HK-2 (cell line): ENCODE measurements at regions not wholly inside any gene's neighbourhood (a gene's known extent, or its start where the extent isn't known, plus 50 kb on each side); places are given as distances from the start of the nearest gene placed in this dataset.
"Not testable (repeated sequence)": the region's sequence is repeated elsewhere in the genome, so short reads cannot be mapped to it uniquely, and the experiment has no call there.

Experiments
- DNase-seq: peaks from one replicate; pipeline ENCODE4 v3.0.0-alpha.2; 2018; ENCODE audit not compliant: unreplicated experiment

DNA sequence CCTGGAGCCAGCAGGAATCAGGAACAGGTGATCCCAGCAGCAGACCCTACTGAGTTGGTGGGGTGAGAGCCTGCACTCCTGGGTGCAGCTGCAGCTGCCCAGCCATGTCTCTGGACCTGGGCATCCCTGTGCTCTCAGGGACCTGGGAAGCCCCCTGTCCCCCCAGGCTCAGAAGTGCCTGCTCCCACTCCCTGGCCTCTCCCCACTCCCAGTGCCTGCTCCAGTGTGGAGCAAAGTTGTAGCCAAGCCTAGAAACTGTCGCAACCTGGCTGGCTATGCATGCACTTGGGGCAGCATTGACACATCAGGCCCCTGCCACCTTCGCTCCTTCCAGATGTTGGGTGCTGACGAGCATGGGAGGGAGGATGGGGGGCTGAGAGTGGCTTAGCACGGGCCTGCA is 1124.7 kb upstream of the ACVR2A start:
- DNase-seq, result no peak

DNA sequence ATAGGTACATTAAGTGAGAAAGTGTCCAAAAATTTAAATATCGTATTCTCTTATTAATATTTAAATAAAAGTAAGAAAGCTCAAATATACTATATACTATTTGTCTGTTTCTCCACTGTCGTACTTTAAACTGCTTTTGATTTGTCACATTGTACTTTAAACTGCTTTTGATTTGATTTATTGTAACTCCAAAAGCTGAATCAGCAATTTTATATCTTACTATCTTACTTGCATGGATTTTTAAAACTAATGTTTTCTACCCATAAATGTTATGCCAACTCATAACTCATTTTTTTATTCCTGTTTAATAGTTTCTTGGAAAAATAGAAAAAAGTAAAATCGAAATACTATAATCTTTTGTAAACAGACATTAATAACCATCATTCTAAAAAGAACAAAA is 1128.2 kb upstream of the ACVR2A start:
- no peak for DNase-seq

DNA sequence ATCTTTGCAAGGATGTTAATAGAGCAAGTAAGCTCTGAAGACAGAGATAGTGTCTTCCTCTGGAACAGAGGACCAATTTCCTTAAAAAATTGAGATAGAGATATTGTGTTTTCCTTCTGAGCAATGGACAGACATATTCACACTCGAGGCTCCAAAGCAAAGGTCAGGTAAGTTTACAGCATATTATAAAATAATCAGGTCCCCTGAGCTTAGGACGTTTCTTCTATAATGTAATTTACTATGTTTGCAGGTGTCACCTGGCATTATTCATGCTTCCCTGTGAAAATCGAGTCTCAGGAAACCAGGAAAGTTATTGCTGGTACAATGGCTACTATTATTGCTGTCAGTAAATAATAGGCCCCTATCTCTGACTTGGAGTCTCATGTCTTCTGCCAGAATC is 1135.8 kb upstream of the ACVR2A start:
- DNase-seq, result no peak

DNA sequence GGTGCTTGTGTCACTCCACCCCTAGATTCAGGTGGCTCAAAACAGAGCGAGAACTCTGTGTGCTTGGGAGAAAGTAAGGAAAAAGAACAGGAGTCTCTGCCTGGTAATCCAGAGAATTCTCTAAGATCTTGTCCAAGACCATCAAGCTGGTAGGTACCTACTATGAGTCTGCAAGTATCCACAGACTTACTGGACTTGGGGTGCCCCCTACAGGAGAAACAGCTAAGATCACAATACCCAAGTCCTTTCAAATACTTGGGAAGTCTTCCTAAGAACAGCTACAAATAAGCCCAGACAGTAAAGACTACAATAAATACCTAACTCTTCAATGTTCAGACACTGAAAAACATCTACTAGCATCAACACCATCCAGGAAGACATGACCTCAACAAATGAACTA is 1143.6 kb upstream of the ACVR2A start:
- no peak for DNase-seq

DNA sequence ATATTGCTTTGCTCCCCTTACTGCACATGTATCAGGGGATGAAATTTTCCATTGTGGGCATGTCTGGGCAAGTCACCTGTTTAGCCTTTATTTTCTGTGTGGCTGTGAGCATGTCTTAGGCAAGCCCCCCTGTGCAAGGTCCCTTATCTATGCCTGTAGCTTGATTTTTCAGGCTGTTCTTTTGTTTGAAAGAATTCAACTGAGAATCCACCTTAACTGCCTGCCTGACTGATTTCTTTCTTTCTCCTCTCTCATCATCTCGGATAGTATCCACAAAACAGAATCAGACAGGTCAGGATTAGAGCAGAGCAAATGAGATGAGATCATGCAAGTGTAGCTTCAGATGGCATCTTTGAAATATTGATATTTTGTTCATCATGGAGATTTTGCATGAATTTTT is 1147.5 kb upstream of the ACVR2A start:
- DNase-seq, result no peak

DNA sequence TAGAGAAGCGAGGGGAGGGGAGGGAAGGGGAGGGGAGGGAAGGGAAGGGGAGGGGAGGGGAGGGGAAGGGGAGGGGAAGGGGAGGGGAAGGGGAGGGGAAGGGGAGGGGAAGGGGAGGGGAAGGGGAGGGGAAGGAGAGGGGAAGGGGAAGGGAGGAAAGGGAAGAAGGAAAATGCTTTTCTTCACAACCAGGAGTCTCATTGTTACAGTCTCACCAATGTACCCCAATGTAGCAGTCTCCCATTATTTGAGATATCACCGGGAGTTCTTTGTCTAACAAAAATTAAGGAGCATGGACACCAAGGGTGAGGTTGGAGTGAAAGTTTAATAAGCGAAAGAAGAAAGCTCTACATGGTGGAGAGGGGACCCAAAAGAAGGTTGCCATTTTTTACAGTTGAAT is 1148.0 kb upstream of the ACVR2A start:
- not testable (repeated sequence) for DNase-seq

DNA sequence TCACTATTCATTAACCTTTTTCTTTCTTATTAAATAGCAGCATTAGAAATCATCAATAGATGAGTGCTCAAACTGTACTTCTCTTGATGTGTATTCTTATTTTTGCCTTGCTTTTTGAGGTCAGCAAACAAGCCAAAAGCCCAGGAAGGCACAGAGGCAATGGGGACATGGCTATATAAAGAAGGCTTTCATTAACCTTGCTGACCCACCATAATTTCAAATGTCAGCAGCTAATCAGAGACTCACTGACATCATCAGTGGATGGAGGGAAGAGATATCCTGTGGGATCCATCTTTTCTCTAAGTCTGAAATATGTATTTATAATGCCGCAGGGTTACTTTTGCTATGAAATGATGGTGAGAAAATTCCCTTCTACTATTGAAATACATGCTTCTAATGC is 1162.8 kb upstream of the ACVR2A start:
- DNase-seq, result no peak

DNA sequence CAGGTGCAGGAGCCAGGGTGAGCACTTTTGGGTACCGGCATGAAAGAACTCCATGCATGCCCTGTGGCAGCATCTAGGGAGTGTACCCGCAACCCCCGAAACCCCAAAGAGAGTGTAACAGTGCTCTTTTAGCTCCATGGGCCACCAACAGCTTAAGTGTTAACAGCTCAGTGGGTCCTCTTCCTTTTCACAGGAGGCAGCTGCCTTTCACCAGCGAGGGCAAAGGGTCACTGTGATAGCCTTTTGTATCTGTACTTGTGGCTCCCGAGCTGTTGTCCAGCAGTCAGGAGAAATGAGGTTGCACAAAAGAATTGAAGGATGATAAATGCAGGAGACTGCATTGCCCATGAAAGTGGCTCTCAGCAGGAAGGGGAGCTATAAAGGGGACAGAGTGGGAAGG is 1166.3 kb upstream of the ACVR2A start:
- DNase-seq, result no peak

DNA sequence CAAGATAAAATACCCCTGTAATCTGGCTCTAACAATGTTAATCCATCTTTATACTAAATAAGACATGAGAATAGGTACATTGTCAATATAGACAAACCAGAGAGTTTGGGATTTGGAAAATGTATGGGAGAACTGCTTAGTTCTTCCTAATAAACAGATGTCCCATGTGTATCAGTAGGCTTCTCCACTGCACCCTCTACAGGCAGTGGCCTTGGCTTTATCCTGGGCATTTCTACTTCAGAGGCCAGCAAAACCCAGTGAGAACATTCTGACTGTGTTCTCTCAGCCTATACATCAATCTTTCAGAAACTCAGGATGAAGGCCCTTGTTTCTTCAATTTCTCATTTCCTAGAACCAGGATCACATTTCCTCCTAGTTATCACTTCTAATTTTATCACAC is 1167.5 kb upstream of the ACVR2A start:
- no peak for DNase-seq

DNA sequence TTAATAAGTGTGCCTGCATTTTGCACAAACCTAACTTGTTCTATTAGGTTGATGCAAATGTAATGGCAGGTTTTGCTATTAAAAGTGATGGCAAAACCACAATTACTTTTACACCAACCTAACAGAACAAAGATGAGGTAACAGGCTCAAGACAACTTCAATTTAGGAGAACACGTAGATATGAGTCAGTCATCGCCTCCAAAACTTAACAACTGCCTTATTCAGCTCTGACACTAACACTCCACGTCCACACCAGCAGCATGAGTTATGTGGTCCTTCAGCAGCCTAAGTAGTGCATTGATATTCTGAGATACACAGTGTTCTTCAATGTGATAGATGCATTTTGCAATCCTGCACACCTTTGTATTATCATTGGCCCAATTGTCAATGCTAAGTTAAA is 1175.1 kb upstream of the ACVR2A start:
- no peak for DNase-seq

DNA sequence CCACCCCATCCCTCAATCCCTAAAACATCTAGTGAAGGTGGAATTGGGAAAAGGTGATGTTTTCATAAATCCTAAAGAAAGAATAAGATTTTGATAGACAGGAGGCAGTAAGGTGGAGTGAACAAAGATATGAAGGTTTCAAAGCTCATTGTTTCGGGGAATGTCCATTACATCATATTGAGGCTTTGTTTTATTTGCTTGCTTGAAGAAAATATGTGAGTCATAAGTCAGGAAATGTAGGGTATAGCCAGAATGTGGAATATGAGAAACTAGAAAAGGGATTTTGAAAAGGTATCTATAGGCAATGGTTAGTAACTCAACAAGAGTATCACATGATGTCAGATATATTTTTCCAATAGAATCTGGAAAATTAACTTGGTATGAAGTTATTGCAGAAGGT is 1178.5 kb upstream of the ACVR2A start:
- no peak for DNase-seq

DNA sequence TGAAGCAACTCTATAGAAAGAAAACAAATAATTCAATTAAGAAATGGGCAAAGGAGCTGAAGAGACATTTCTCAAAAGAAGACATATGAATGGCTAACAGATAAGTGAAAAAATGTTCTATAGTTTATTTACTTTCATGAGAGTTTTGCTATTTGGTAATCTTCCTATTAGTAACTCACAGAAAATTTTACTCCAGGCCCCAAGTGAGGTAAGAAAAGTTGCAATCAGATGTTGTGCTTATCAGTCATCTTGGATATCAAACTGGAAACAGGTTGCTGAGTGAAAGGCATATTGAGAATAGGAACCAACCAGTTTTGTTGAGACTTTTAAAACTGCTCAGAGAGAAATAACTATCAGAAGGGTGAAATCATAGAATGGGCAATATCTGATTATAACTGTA is 1179.0 kb upstream of the ACVR2A start:
- DNase-seq, result no peak

DNA sequence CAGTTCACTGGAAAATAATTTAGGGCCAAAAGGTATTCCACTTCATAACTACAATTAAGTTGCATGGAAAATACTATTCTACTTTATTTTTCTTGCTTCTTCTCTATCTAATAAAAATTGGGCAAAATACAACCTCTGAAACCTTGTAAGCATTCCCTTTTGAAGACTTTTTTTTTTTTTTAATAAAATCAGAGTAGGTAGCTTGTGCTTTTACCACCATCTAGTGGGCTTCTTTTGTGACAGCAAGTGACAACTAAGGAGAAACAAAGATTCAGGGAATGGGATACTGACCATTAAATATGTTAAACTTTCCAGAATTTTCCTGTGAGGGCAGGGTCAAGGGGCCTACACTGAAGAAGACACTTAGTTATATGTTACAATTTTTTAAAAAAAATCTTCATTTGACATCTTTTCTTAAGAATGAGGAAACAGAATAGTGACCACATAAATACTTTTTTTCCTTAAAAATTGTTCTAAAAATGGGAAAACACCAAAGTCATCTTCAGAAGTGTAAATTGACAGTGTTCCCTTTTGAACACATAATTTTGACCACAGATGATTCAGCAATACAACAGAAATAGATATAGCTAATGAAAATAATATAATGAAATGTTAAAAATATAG is 1183.2 kb upstream of the ACVR2A start:
- DNase-seq, result no peak

DNA sequence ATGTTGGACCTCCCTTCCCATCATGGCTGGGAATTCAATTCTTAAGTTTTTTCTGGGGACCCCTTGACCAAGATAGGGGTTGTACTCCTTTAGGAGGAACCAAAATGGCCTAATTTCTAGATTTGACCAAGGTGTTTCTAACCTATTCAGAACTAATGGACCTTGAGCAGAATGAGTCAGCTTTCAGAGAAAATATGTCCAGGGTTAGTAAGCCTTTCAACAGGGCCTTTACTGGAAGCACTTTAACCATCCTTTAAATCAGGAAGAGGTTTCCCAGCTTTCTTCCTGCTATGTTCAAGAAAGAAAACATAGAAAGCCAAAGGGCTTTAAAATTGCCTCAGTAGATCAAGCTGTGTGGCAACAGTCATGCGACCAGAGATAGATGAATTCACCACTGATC is 1184.9 kb upstream of the ACVR2A start:
- DNase-seq, result no peak

DNA sequence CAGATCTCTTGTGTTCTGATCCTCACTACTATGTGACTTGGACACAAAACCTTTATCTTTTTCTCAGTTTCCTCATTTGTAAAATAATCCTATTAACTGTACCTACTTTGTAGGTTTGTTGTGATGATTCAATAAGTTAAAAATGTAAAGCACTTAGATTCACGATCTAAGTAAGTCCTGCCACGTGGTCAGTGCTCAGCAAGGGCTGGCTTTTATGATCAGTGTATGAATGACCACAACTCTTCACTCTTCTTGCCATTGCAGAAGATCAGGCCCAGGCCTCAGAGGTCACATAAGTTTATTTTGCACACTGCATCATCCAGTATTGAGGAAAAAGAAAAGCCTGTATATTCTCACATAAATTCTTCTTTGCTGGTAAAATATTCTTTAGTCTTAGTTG is 1192.5 kb upstream of the ACVR2A start:
- no peak for DNase-seq

DNA sequence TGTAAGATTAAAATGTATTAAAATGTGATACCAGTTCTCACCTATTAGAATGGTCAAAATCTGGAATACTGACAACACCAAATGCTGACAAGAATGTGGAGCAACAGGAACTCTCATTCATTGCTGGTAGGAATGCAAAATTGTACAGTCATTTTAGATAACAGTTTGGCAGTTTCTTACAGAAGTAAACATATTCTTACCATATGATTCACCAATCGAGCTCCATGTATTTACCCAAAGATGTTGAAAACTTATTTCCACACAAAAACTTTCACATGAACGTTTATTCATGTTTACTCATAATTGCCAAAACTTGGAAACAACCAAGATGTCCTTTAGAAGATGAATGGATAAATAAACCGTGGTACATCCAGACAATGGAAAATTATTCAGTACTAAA is 1193.5 kb upstream of the ACVR2A start:
- no peak for DNase-seq

DNA sequence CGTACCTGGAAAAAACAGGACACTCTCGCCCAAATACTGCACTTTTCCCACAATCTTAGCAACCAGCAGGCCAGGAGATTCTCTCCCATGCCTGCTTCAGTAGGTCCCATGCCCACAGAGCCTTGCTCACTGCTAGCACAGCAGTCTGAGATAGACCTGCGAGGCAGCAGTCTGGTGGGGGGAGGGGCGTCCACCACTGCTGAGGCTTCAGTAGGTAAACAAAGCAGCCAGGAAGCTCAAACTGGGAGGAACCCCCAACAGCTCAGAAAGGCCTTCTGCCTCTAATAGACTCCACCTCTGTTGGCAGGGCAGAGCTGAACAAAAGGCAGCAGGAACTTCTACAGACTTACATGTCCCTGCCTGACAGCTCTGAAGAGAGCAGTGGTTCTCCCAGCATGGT is 1202.8 kb upstream of the ACVR2A start:
- no peak for DNase-seq

DNA sequence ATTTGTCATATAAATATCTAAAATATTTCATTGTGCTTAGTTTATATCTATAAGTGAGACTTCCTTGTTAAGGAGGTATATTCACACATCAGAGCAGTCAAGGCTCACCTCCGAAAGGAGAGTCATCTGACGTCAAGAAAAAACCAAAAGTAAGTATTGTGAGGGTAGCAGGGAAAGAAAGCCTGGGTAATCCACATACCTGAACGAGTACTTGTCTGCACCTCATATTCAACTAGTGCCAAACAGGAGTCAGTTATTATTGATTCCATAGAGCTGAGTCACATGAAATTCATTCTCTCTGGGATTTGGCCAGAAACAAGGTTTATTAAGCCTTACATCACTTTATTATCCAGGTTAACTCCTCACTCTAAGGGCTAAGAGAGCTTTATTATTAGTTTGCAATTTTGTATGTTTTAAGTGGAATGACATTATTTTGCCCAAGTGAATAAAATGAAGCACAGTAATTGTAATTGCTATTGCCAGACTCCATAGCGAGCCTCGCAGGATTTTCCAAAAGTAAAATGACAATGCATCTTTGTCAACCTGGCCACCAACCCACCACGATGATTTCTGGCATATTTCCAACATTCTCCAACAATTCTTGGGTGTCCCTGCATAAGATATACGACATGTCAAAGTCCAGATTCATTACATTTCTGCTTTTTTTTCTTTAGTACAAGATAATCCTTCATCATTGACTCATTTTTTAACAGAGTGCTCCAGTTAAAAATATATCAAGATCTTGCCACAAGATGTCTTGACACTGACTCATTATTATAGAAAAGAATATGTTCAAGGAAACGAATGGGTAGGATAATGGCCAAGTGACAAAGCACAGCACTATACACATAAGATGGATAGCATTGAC is 1210.4 kb upstream of the ACVR2A start:
- DNase-seq, result peak; percentile 43

DNA sequence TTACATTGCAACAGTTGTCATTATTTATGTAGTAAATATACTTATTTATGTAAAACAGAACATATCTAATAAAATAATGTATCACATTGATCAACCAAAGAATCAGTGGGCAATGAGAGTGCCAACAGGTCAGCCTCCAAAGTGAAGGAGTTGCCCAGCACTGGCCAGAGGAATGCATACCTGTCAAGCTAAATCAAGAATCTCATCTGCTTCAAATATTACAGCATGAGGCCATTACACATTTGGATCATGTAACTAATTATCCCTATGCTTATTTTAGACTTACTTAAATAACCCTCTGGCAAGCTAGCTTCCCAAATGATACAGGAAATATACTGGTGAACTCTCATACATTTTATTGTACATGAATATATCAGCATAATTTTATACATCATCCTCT is 1211.7 kb upstream of the ACVR2A start:
- no peak for DNase-seq

DNA sequence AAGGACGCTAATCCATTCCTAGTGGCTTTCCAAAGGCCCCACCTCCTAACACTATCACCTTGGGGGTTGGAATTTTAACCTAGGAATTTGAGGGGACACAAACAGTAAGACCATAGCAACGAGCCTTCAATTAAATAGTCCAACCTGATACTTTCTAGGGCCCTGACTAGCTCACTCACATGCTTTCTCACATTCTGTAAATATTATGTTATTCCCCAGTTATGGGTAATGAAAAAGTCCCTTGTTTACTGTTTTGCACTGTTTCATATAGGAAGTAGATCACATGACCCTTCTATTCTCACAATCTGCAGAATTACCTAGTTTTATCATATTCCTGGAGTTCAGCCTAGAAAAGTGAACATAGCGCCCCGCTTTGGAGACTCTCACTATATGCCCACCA is 1212.1 kb upstream of the ACVR2A start:
- no peak for DNase-seq

DNA sequence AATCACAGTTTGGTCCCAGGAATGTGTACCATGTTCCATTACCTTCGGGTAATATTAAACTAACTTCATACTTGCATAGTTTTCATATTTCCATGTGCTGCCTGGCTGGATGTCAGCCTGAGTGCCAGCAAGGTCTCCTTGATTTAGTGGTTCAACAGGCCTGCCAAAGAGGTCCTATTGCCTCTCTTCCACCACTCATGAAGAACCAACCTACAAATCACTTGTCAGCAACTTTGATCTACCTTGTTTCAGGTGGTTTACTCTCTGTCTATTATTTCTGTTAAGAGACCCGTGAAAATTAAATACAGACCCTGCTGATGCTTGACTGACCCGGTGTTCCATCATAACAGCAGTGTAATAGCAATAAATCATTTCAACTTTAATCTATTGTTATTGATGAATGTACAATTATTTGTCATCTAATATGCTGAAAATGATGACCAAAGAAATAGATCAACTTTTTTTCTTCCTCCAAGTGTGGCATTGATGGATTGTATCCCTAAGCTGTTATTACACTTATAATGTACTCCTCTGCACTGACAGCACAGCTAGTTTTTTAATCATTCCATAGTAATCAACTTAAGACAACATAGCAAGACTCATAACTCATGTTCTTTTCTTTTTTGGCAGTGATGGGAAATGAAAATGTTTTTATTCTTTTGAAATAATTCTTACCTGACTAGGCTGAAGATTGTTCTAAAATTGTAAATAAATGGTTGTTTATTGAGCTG is 1220.2 kb upstream of the ACVR2A start:
- no peak for DNase-seq

DNA sequence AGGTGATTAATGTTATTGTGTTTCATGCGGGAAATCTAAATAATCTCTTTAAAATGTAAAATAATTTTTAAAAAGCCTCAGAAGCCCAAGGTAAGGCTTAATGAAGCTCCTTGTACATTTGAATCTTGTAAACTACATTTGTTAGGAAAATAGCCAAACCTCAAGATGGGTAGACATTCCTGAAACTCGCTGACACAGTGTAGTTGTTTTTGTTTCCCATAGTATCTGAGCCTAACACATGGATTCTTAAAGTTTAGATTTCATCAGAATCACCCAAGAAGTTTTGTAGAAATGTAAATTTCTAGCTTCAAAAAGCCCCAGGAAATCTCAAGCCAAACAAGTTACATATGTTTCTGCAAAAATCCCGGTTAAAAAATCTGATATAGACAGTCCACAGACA is 1221.1 kb upstream of the ACVR2A start:
- DNase-seq, result no peak

DNA sequence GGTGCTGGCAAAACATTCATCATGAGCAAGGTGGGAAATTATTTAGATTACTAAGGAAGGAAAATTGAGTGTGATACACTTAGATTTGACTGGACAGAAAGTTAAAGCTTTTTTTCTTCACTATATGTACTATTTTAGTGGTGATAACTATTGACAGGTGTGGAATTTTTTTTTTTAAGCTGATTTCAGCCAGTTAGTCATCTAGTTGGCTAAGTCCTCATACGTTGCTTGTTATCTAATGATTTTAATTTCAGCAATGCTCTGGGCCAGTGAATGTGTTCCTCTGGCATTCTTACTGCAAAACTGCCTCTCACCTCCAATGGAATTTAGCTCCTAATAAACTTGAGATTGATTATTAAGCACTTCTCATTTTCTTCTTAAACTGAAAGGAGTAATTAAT is 1223.2 kb upstream of the ACVR2A start:
- DNase-seq, result no peak
